Fibroblast of skin of abdomen (primary cell): ENCODE measurements at regions not wholly inside any gene's neighbourhood (a gene's known extent, or its start where the extent isn't known, plus 50 kb on each side); places are given as distances from the start of the nearest gene placed in this dataset.
"Not testable (repeated sequence)": the region's sequence is repeated elsewhere in the genome, so short reads cannot be mapped to it uniquely, and the experiment has no call there.

Experiments
- DNase-seq: peaks from one replicate; pipeline ENCODE4 v3.0.0-alpha.2; 2013

- DNase-seq, result no peak
Observed at GRCh38 chr7:121620206-121620605, 224.1 kb upstream of the FAM3C start.

GRCh38 chr7:121618182-121618581 is 222.1 kb upstream of the FAM3C start:
- DNase-seq, result no peak

GRCh38 chr7:121610243-121610642 is 214.1 kb upstream of the FAM3C start:
- DNase-seq, result no peak

- no peak for DNase-seq
Observed at GRCh38 chr7:121609208-121609607, 213.1 kb upstream of the FAM3C start.

GRCh38 chr7:121608785-121609184 is 212.7 kb upstream of the FAM3C start:
- DNase-seq, result no peak

- DNase-seq, result not testable (repeated sequence)
Observed at GRCh38 chr7:121608183-121608582, 212.1 kb upstream of the FAM3C start.

GRCh38 chr7:121605317-121605680 is 209.2 kb upstream of the FAM3C start:
- peak; percentile 21 for DNase-seq

GRCh38 chr7:121604627-121605316 is 208.7 kb upstream of the FAM3C start:
- peak; percentile 19 for DNase-seq

- no peak for DNase-seq
Observed at GRCh38 chr7:121603886-121604285, 207.8 kb upstream of the FAM3C start.

GRCh38 chr7:121599887-121600286 is 203.8 kb upstream of the FAM3C start:
- DNase-seq, result no peak

- DNase-seq, result peak; percentile 48
Observed at GRCh38 chr7:121595758-121596696, 199.9 kb upstream of the FAM3C start.

- DNase-seq, result no peak
Observed at GRCh38 chr7:121591926-121592325, 195.8 kb upstream of the FAM3C start.

- no peak for DNase-seq
Observed at GRCh38 chr7:121587435-121587834, 191.3 kb upstream of the FAM3C start.

- no peak for DNase-seq
Observed at GRCh38 chr7:121582258-121582657, 186.2 kb upstream of the FAM3C start.

- DNase-seq, result no peak
Observed at GRCh38 chr7:121579639-121580038, 183.5 kb upstream of the FAM3C start.

- no peak for DNase-seq
Observed at GRCh38 chr7:121578669-121579068, 182.6 kb upstream of the FAM3C start.

- no peak for DNase-seq
Observed at GRCh38 chr7:121576148-121576917, 180.2 kb upstream of the FAM3C start.

GRCh38 chr7:121575194-121575765 is 179.2 kb upstream of the FAM3C start:
- DNase-seq, result no peak

- no peak for DNase-seq
Observed at GRCh38 chr7:121574109-121574508, 178.0 kb upstream of the FAM3C start.

- DNase-seq, result no peak
Observed at GRCh38 chr7:121572615-121573014, 176.5 kb upstream of the FAM3C start.

- DNase-seq, result peak; percentile 13
Observed at GRCh38 chr7:121570365-121570764, 174.3 kb upstream of the FAM3C start.

GRCh38 chr7:121563177-121563576 is 167.1 kb upstream of the FAM3C start:
- DNase-seq, result peak; percentile 12

GRCh38 chr7:121562259-121562658 is 166.2 kb upstream of the FAM3C start:
- peak; percentile 66 for DNase-seq
